ENCODE measurements at regions not wholly inside any gene's neighbourhood (a gene's known extent, or its start where the extent isn't known, plus 50 kb on each side); places are given as distances from the start of the nearest gene placed in this dataset.

- Histone ChIP-seq H3K27ac (no peak overlapping the region), H3K36me3 (replicated peaks; ENCODE audit: insufficient read depth, low read depth) (no peaks in the 10 kb centered on the region), H2AFZ (no peak overlapping the region), H3K27me3 (no peaks in the 10 kb centered on the region), H3K79me2 (no peaks in the 10 kb centered on the region), H3K4me1 (ENCODE audit: insufficient read depth) (peaks cover 8% of the 10 kb centered on the region), H4K20me1 (ENCODE audit: insufficient read depth, poor library complexity, severe bottlenecking) (no peaks in the 10 kb centered on the region), H3K9me3 (ENCODE audit: low read depth) (no peaks in the 10 kb centered on the region), H3K9me2 (replicated peaks; ENCODE audit: insufficient read depth) (no peaks in the 10 kb centered on the region), H3K4me3 (no peak overlapping the region), H3K4me2 (no peak overlapping the region)
- DNase-seq (ENCODE audit: low spot score) = no peak
- TF ChIP-seq EZH2 (IDR thresholded peaks at IDR 0.05; ENCODE audit: borderline replicate concordance) (no peak), EZH2phosphoT487 (IDR thresholded peaks at IDR 0.05; ENCODE audit: low read depth, severe bottlenecking, unreplicated experiment) (no peak)
- TF ChIP-seq, protein P1, sequence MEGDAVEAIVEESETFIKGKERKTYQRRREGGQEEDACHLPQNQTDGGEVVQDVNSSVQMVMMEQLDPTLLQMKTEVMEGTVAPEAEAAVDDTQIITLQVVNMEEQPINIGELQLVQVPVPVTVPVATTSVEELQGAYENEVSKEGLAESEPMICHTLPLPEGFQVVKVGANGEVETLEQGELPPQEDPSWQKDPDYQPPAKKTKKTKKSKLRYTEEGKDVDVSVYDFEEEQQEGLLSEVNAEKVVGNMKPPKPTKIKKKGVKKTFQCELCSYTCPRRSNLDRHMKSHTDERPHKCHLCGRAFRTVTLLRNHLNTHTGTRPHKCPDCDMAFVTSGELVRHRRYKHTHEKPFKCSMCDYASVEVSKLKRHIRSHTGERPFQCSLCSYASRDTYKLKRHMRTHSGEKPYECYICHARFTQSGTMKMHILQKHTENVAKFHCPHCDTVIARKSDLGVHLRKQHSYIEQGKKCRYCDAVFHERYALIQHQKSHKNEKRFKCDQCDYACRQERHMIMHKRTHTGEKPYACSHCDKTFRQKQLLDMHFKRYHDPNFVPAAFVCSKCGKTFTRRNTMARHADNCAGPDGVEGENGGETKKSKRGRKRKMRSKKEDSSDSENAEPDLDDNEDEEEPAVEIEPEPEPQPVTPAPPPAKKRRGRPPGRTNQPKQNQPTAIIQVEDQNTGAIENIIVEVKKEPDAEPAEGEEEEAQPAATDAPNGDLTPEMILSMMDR (IDR thresholded peaks at IDR 0.05; ENCODE audit: poor library complexity) = no peak
- WGBS (ENCODE audit: low lambda C conversion rate, missing lambda C conversion rate) = 80% methylated on average over 2 of the region's 2 CpGs
Observed at GRCh38 chr2:217404236-217404760, 544.4 kb upstream of the TNP1 start.

GRCh38 chr2:217402761-217403383 lies 543.0 kb upstream of the TNP1 start:
- DNase-seq (ENCODE audit: low spot score) = peak; percentile 52
- peak overlapping the region; percentile 62 for H3K27ac ChIP-seq
- no peak overlapping the region for H3K4me3 ChIP-seq
- H2AFZ ChIP-seq = no peak overlapping the region
- no peaks in the 10 kb centered on the region for H3K9me3 ChIP-seq (ENCODE audit: low read depth)
- no peaks in the 10 kb centered on the region for H3K9me2 ChIP-seq (replicated peaks; ENCODE audit: insufficient read depth)
- WGBS (ENCODE audit: low lambda C conversion rate, missing lambda C conversion rate) = 34% methylated on average over 6 of the region's 6 CpGs
- peaks cover 8% of the 10 kb centered on the region for H3K4me1 ChIP-seq (ENCODE audit: insufficient read depth)
- no peaks in the 10 kb centered on the region for H3K79me2 ChIP-seq
- no peaks in the 10 kb centered on the region for H3K36me3 ChIP-seq (replicated peaks; ENCODE audit: insufficient read depth, low read depth)
- H3K4me2 ChIP-seq = no peak overlapping the region
- no peaks in the 10 kb centered on the region for H3K27me3 ChIP-seq
- TF ChIP-seq EZH2 (IDR thresholded peaks at IDR 0.05; ENCODE audit: borderline replicate concordance) = no peak
- no peak for TF ChIP-seq EZH2phosphoT487 (IDR thresholded peaks at IDR 0.05; ENCODE audit: low read depth, severe bottlenecking, unreplicated experiment)
- TF ChIP-seq, protein P1 (IDR thresholded peaks at IDR 0.05; ENCODE audit: poor library complexity) = no peak
- H4K20me1 ChIP-seq (ENCODE audit: insufficient read depth, poor library complexity, severe bottlenecking) = no peaks in the 10 kb centered on the region

- Histone ChIP-seq H3K4me3 (no peak overlapping the region), H4K20me1 (ENCODE audit: insufficient read depth, poor library complexity, severe bottlenecking) (no peaks in the 10 kb centered on the region), H3K4me2 (no peak overlapping the region), H3K36me3 (replicated peaks; ENCODE audit: insufficient read depth, low read depth) (no peaks in the 10 kb centered on the region), H3K9me2 (replicated peaks; ENCODE audit: insufficient read depth) (no peaks in the 10 kb centered on the region), H2AFZ (no peak overlapping the region), H3K27me3 (no peaks in the 10 kb centered on the region), H3K79me2 (no peaks in the 10 kb centered on the region), H3K4me1 (ENCODE audit: insufficient read depth) (peaks cover 8% of the 10 kb centered on the region), H3K9me3 (ENCODE audit: low read depth) (no peaks in the 10 kb centered on the region), H3K27ac (peak overlapping the region; percentile 62)
- DNase-seq (ENCODE audit: low spot score) = no peak
- TF ChIP-seq, protein P1 (IDR thresholded peaks at IDR 0.05; ENCODE audit: poor library complexity) = no peak
- TF ChIP-seq EZH2 (IDR thresholded peaks at IDR 0.05; ENCODE audit: borderline replicate concordance) (no peak), EZH2phosphoT487 (IDR thresholded peaks at IDR 0.05; ENCODE audit: low read depth, severe bottlenecking, unreplicated experiment) (no peak)
- 88% methylated on average over 3 of the region's 3 CpGs for WGBS (ENCODE audit: low lambda C conversion rate, missing lambda C conversion rate)
Observed at GRCh38 chr2:217402144-217402543, 542.3 kb upstream of the TNP1 start.
